SK-N-SH (cell line): ENCODE measurements at regions not wholly inside any gene's neighbourhood (a gene's known extent, or its start where the extent isn't known, plus 50 kb on each side); places are given as distances from the start of the nearest gene placed in this dataset.

Experiments
- CTCF ChIP-seq: fragments of 200-600 bp; sonication (generic); IDR thresholded peaks from 2 replicates; pipeline ENCODE4 v1.6.1; 2017; ENCODE audit warnings: antibody characterized with exemption, mild to moderate bottlenecking, moderate library complexity
- NFIC ChIP-seq: IDR thresholded peaks from 2 replicates; pipeline ENCODE4 v1.4.0; 2012; ENCODE audit warnings: borderline replicate concordance

DNA sequence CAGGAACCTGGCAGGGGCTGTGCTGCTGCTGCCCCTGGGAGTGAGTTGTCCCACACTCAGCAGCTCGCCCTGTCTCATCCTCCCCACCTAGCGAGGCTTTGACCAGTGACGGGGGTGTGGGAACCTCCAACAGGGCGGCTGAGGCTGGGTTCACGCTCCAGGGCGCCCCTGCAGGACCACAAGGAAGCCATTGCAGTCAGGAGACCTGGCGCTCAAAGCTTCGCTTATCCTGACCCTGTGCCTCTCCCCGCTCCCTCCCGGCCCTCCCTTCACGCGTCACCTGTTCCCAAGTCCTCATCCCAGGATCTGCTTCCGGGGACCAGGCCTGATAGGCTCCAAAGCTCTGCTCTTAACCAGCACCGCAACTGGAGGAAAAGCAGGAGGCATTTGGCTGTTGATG lies 272.0 kb upstream of the SFSWAP start:
- TF ChIP-seq CTCF = no peak
- TF ChIP-seq NFIC = no peak
